T-helper 2 cell treated with Interferon-gamma antibody and Interleukin-4, amounts not matched to agents 100 ng/mL and 5 ng/mL, for 36 hours (primary cell): ENCODE measurements at regions not wholly inside any gene's neighbourhood (a gene's known extent, or its start where the extent isn't known, plus 50 kb on each side); places are given as distances from the start of the nearest gene placed in this dataset.
"Not testable (repeated sequence)": the region's sequence is repeated elsewhere in the genome, so short reads cannot be mapped to it uniquely, and the experiment has no call there.

ENCODE experiments used
- intact Hi-C: fragments of 100-400 bp; cut with micrococcal nuclease; formaldehyde crosslinking; loops from one replicate; pipeline ENCODE4 v1.15.1; 2023

- intact Hi-C loops = no loop called here
Measured at GRCh38 chr11:24134879-24135589, 361.8 kb upstream of the LUZP2 start.

GRCh38 chr11:24142062-24142461, 354.8 kb upstream of the LUZP2 start:
- intact Hi-C loops = no loop called here

- intact Hi-C loops = no loop called here
Measured at GRCh38 chr11:24145411-24145810, 351.4 kb upstream of the LUZP2 start.

GRCh38 chr11:24153337-24153736, 343.5 kb upstream of the LUZP2 start:
- intact Hi-C loops = no loop called here

GRCh38 chr11:24155792-24156191, 341.1 kb upstream of the LUZP2 start:
- intact Hi-C loops = no loop called here

GRCh38 chr11:24157316-24157715, 339.5 kb upstream of the LUZP2 start:
- intact Hi-C loops = no loop called here

- intact Hi-C loops = no loop called here
Measured at GRCh38 chr11:24161587-24161986, 335.3 kb upstream of the LUZP2 start.

GRCh38 chr11:24163146-24163545, 333.7 kb upstream of the LUZP2 start:
- intact Hi-C loops = no loop called here

GRCh38 chr11:24163841-24164240, 333.0 kb upstream of the LUZP2 start:
- intact Hi-C loops = no loop called here

GRCh38 chr11:24171869-24172268, 325.0 kb upstream of the LUZP2 start:
- intact Hi-C loops = no loop called here

GRCh38 chr11:24181395-24182047, 315.3 kb upstream of the LUZP2 start:
- intact Hi-C loops = no loop called here

GRCh38 chr11:24185535-24185934, 311.3 kb upstream of the LUZP2 start:
- intact Hi-C loops = not testable (repeated sequence)

GRCh38 chr11:24196733-24197132, 300.1 kb upstream of the LUZP2 start:
- intact Hi-C loops = no loop called here

- intact Hi-C loops = no loop called here
Measured at GRCh38 chr11:24198481-24198880, 298.4 kb upstream of the LUZP2 start.

- intact Hi-C loops = no loop called here
Measured at GRCh38 chr11:24199461-24199860, 297.4 kb upstream of the LUZP2 start.

- intact Hi-C loops = no loop called here
Measured at GRCh38 chr11:24206030-24206429, 290.8 kb upstream of the LUZP2 start.

GRCh38 chr11:24206511-24206910, 290.3 kb upstream of the LUZP2 start:
- intact Hi-C loops = no loop called here

GRCh38 chr11:24216488-24216887, 280.4 kb upstream of the LUZP2 start:
- intact Hi-C loops = no loop called here

- intact Hi-C loops = not testable (repeated sequence)
Measured at GRCh38 chr11:24217319-24217718, 279.5 kb upstream of the LUZP2 start.

GRCh38 chr11:24225501-24225900, 271.4 kb upstream of the LUZP2 start:
- intact Hi-C loops = no loop called here

- intact Hi-C loops = no loop called here
Measured at GRCh38 chr11:24226606-24227005, 270.2 kb upstream of the LUZP2 start.

- intact Hi-C loops = no loop called here
Measured at GRCh38 chr11:24233041-24233440, 263.8 kb upstream of the LUZP2 start.

- intact Hi-C loops = no loop called here
Measured at GRCh38 chr11:24234822-24235508, 261.9 kb upstream of the LUZP2 start.
